ENCODE measurements at regions not wholly inside any gene's neighbourhood (a gene's known extent, or its start where the extent isn't known, plus 50 kb on each side); places are given as distances from the start of the nearest gene placed in this dataset.

DNA sequence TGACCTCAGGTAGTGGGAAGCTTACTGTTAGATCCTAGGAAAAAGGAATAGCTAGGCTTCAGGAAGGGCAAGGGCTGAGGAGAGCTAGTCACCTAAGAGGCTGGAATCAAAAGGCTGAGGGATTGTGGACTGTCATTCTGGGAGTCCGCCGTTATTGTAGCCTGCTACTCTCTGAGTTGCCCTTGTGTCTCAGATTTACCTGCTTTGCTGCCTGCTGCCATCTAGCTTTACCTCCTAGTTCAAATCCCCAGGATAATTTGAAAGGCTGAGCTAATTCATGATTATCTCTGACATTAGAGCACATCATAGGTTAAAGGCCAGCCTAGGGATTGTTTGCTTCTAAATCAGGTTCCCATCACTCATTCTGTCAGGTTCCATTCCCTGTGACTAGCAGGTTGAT lies 120.2 kb downstream of the FHIP1A start:
- H3K23ac ChIP-seq (ENCODE audit: low read depth, low read length) = no peak overlapping the region
- ChIA-PET CTCF (no interaction called here), POLR2A (ENCODE audit: unreplicated experiment) (no interaction called here)
- in situ Hi-C loops (cut with MboI; ENCODE audit: low sequenced_read_pairs) = no loop called here
- H3K18ac ChIP-seq (ENCODE audit: low read depth, low read length) = no peak overlapping the region
- H3K36me3 ChIP-seq (ENCODE audit: control insufficient read depth, insufficient read depth, low read length) = no peaks in the 10 kb centered on the region
- H3K56ac ChIP-seq (ENCODE audit: extremely low read depth, insufficient read depth, low read length) = no peak overlapping the region
- no peak overlapping the region for H3K4me3 ChIP-seq (ENCODE audit: insufficient read depth, low read depth, low read length)
- intact Hi-C loops (cut with micrococcal nuclease) = no loop called here
- peaks cover 2% of the 10 kb centered on the region for H3K27me3 ChIP-seq (ENCODE audit: control insufficient read depth, insufficient read depth, low read length)
- no peak overlapping the region for H3K4ac ChIP-seq (ENCODE audit: low read depth, low read length)
- H4K5ac ChIP-seq (ENCODE audit: low read depth, low read length) = no peak overlapping the region
- no peaks in the 10 kb centered on the region for H4K20me1 ChIP-seq (ENCODE audit: insufficient read depth, low read length)
- H2AFZ ChIP-seq (replicated peaks; ENCODE audit: low read length, poor library complexity) = no peak overlapping the region
- BruUV-seq (replicated peaks) = no TSS peak
- H3K9me1 ChIP-seq (ENCODE audit: insufficient read depth, low read length) = no peaks in the 10 kb centered on the region
- no peak for DNase-seq
- dilution Hi-C loops (cut with HindIII; ENCODE audit: low sequenced_read_pairs, unreplicated experiment) = no loop called here
- H3K9ac ChIP-seq (ENCODE audit: low read depth, low read length) = no peak overlapping the region
- no peak overlapping the region for H3K27ac ChIP-seq (ENCODE audit: insufficient read depth, low read length)
- no peaks in the 10 kb centered on the region for H3K9me3 ChIP-seq (ENCODE audit: control insufficient read depth, insufficient read depth, low read length)
- H2BK120ac ChIP-seq (ENCODE audit: low read depth, low read length) = no peak overlapping the region
- no peaks in the 10 kb centered on the region for H3K4me1 ChIP-seq (ENCODE audit: control insufficient read depth, insufficient read depth, low read length)
- no CpG with 5 or more reads among the region's 2 CpGs for WGBS, 2 experiments (ENCODE audit: extremely low coverage in 2 of 2, insufficient read length in 1 of 2)
- H3K4me2 ChIP-seq (ENCODE audit: low read depth, low read length) = no peak overlapping the region
- H4K91ac ChIP-seq (ENCODE audit: insufficient read depth, low read depth, low read length) = no peak overlapping the region
- H4K8ac ChIP-seq (ENCODE audit: low read depth in 2 of 2, low read length in 2 of 2) = no peak overlapping the region
- no peak overlapping the region for H2BK20ac ChIP-seq (ENCODE audit: low read depth, low read length)
- no peaks in the 10 kb centered on the region for H3K79me1 ChIP-seq (ENCODE audit: low read depth in 1 of 2, low read length in 2 of 2)
- no peak for TF ChIP-seq CEBPB (IDR thresholded peaks at IDR 0.05; ENCODE audit: low read depth, low read length)
- no peak for TF ChIP-seq CHD1 (IDR thresholded peaks at IDR 0.05; ENCODE audit: low read depth, low read length)
- TF ChIP-seq RCOR1 (IDR thresholded peaks at IDR 0.05; ENCODE audit: insufficient replicate concordance, low read length) = no peak
- no peak for TF ChIP-seq FOS (IDR thresholded peaks at IDR 0.05; ENCODE audit: low read depth, low read length)
- no peak for TF ChIP-seq MAZ (IDR thresholded peaks at IDR 0.05; ENCODE audit: borderline replicate concordance, low read depth, low read length)
- TF ChIP-seq, protein P1, sequence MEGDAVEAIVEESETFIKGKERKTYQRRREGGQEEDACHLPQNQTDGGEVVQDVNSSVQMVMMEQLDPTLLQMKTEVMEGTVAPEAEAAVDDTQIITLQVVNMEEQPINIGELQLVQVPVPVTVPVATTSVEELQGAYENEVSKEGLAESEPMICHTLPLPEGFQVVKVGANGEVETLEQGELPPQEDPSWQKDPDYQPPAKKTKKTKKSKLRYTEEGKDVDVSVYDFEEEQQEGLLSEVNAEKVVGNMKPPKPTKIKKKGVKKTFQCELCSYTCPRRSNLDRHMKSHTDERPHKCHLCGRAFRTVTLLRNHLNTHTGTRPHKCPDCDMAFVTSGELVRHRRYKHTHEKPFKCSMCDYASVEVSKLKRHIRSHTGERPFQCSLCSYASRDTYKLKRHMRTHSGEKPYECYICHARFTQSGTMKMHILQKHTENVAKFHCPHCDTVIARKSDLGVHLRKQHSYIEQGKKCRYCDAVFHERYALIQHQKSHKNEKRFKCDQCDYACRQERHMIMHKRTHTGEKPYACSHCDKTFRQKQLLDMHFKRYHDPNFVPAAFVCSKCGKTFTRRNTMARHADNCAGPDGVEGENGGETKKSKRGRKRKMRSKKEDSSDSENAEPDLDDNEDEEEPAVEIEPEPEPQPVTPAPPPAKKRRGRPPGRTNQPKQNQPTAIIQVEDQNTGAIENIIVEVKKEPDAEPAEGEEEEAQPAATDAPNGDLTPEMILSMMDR (conservative IDR thresholded peaks at IDR 0.05; ENCODE audit: low read depth, low read length) = no peak
- TF ChIP-seq, protein P2, sequence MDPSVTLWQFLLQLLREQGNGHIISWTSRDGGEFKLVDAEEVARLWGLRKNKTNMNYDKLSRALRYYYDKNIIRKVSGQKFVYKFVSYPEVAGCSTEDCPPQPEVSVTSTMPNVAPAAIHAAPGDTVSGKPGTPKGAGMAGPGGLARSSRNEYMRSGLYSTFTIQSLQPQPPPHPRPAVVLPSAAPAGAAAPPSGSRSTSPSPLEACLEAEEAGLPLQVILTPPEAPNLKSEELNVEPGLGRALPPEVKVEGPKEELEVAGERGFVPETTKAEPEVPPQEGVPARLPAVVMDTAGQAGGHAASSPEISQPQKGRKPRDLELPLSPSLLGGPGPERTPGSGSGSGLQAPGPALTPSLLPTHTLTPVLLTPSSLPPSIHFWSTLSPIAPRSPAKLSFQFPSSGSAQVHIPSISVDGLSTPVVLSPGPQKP (IDR thresholded peaks at IDR 0.05; ENCODE audit: borderline replicate concordance, low read depth, low read length) = no peak
- TF ChIP-seq RAD21 (IDR thresholded peaks at IDR 0.05; ENCODE audit: low read length) = no peak
- TF ChIP-seq BHLHE40 (IDR thresholded peaks at IDR 0.05; ENCODE audit: low read depth, low read length) = no peak
- TF ChIP-seq MAFK (IDR thresholded peaks at IDR 0.05; ENCODE audit: low read depth, low read length) = no peak
- TF ChIP-seq MXI1 (IDR thresholded peaks at IDR 0.05; ENCODE audit: borderline replicate concordance, low read depth, low read length) = no peak
- TF ChIP-seq NFE2L2 (IDR thresholded peaks at IDR 0.05; ENCODE audit: low read depth, low read length) = no peak
- TF ChIP-seq SMC3 (IDR thresholded peaks at IDR 0.05; ENCODE audit: low read depth, low read length) = no peak
- no peak for TF ChIP-seq RFX5 (IDR thresholded peaks at IDR 0.05; ENCODE audit: low read depth, low read length)
- TF ChIP-seq, protein P3, sequence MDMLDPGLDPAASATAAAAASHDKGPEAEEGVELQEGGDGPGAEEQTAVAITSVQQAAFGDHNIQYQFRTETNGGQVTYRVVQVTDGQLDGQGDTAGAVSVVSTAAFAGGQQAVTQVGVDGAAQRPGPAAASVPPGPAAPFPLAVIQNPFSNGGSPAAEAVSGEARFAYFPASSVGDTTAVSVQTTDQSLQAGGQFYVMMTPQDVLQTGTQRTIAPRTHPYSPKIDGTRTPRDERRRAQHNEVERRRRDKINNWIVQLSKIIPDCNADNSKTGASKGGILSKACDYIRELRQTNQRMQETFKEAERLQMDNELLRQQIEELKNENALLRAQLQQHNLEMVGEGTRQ (IDR thresholded peaks at IDR 0.05; ENCODE audit: low read depth, low read length) = no peak
- TF ChIP-seq POLR2A (IDR thresholded peaks at IDR 0.05; ENCODE audit: low read depth, low read length) = no peak
- H3K14ac ChIP-seq (replicated peaks; ENCODE audit: low read depth, low read length) = no peak overlapping the region
- H2BK5ac ChIP-seq (ENCODE audit: low read depth, low read length, poor library complexity, severe bottlenecking) = no peak overlapping the region
- no peak for ATAC-seq (ENCODE audit: low read depth)
- H2BK15ac ChIP-seq (ENCODE audit: low read depth, low read length) = no peak overlapping the region
- H2AK5ac ChIP-seq (ENCODE audit: low read depth, low read length) = no peak overlapping the region
- no peak overlapping the region for H2AK9ac ChIP-seq (replicated peaks; ENCODE audit: low read depth, low read length, poor library complexity)

Data from IMR-90 (cell line).